ENCODE measurements at regions not wholly inside any gene's neighbourhood (a gene's known extent, or its start where the extent isn't known, plus 50 kb on each side); places are given as distances from the start of the nearest gene placed in this dataset.
"Not testable (repeated sequence)": the region's sequence is repeated elsewhere in the genome, so short reads cannot be mapped to it uniquely, and the experiment has no call there.

DNA sequence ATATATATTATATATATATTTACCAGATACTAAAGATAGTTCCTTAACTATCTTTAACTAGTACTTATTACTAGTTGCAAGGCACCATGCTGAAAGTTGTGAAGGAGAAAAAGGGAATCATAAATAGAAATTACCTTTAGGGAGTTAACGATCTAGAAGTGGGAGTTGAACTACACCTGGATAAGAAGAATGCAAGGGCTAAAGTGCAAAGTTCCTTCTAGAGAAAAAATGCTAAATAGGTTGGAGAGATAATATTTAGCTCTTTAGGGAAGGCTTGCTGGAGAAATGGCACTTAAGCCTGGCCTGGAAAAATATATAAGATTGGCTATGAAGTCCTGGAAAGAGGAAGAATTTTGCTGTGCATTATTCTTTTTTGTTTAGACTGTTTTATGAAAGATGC is 130.6 kb upstream of the IGSF10 start:
- TF ChIP-seq, protein P1, sequence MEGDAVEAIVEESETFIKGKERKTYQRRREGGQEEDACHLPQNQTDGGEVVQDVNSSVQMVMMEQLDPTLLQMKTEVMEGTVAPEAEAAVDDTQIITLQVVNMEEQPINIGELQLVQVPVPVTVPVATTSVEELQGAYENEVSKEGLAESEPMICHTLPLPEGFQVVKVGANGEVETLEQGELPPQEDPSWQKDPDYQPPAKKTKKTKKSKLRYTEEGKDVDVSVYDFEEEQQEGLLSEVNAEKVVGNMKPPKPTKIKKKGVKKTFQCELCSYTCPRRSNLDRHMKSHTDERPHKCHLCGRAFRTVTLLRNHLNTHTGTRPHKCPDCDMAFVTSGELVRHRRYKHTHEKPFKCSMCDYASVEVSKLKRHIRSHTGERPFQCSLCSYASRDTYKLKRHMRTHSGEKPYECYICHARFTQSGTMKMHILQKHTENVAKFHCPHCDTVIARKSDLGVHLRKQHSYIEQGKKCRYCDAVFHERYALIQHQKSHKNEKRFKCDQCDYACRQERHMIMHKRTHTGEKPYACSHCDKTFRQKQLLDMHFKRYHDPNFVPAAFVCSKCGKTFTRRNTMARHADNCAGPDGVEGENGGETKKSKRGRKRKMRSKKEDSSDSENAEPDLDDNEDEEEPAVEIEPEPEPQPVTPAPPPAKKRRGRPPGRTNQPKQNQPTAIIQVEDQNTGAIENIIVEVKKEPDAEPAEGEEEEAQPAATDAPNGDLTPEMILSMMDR (IDR thresholded peaks at IDR 0.05; ENCODE audit: low read depth, low read length): no peak
- CTCF ChIA-PET: no interaction called here

GRCh38 chr3:151589311-151589710 is 128.4 kb upstream of the IGSF10 start:
- TF ChIP-seq, protein P1 (IDR thresholded peaks at IDR 0.05; ENCODE audit: low read depth, low read length): no peak

More for the DNA sequence above, 130.6 kb upstream of the IGSF10 start:
- Histone ChIP-seq H3K9me3 (ENCODE audit: control insufficient read depth, insufficient read depth, low read length) (no peaks in the 10 kb centered on the region), H3K4me3 (ENCODE audit: low read depth, low read length) (no peak overlapping the region), H3K27ac (ENCODE audit: low read depth, low read length) (no peak overlapping the region), H3K27me3 (ENCODE audit: control insufficient read depth, insufficient read depth, low read length) (no peaks in the 10 kb centered on the region)
- DNase-seq (ENCODE audit: low read depth, low spot score): no peak
- POLR2A ChIA-PET: no interaction called here

GRCh38 chr3:151587659-151588058 is 126.8 kb upstream of the IGSF10 start:
- CTCF ChIA-PET; DNase-seq (ENCODE audit: low read depth, low spot score): not testable (repeated sequence)

More at GRCh38 chr3:151589311-151589710, 128.4 kb upstream of the IGSF10 start:
- Histone ChIP-seq H3K27me3 (ENCODE audit: control insufficient read depth, insufficient read depth, low read length) (no peaks in the 10 kb centered on the region), H3K4me3 (ENCODE audit: low read depth, low read length) (no peak overlapping the region), H3K27ac (ENCODE audit: low read depth, low read length) (no peak overlapping the region), H3K9me3 (ENCODE audit: control insufficient read depth, insufficient read depth, low read length) (no peaks in the 10 kb centered on the region)
- CTCF ChIA-PET: interaction anchor here (0.5 kb wide), 1 partner anchor 10 kb away, joined by 13 read pairs; no protein-coding TSS in a partner anchor
- POLR2A ChIA-PET: no interaction called here
- DNase-seq (ENCODE audit: low read depth, low spot score): no peak

DNA sequence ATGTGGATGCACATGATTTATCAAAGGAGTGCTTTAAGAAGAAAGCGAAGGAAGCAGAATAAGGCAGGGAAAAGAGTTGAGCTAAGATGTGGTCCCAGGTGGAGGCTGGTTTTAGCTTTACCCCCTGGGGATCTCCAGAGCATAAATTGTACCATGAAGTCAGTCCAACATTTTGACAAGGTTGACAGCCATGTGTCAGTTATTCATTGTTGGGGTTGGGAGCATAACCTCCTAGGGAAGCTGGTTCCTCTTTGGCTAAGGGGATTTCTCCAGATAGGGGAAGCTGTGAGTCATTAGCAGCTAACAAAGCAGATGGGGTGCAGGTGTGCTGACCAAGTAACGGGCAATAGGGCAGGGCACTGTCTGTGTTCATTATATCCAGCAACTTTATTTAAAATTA is 123.7 kb upstream of the IGSF10 start:
- H3K9me3 ChIP-seq (ENCODE audit: control insufficient read depth, insufficient read depth, low read length): no peaks in the 10 kb centered on the region
- no peak overlapping the region for H3K4me3 ChIP-seq (ENCODE audit: low read depth, low read length)
- ChIA-PET CTCF (no interaction called here), POLR2A (no interaction called here)
- H3K27me3 ChIP-seq (ENCODE audit: control insufficient read depth, insufficient read depth, low read length): no peaks in the 10 kb centered on the region
- TF ChIP-seq, protein P1 (IDR thresholded peaks at IDR 0.05; ENCODE audit: low read depth, low read length): no peak
- no peak for DNase-seq (ENCODE audit: low read depth, low spot score)
- no peak overlapping the region for H3K27ac ChIP-seq (ENCODE audit: low read depth, low read length)

More at GRCh38 chr3:151587659-151588058, 126.8 kb upstream of the IGSF10 start:
- H3K9me3 ChIP-seq (ENCODE audit: control insufficient read depth, insufficient read depth, low read length); H3K4me3 ChIP-seq (ENCODE audit: low read depth, low read length); H3K27me3 ChIP-seq (ENCODE audit: control insufficient read depth, insufficient read depth, low read length); H3K27ac ChIP-seq (ENCODE audit: low read depth, low read length); POLR2A ChIA-PET: not testable (repeated sequence)

- ChIA-PET CTCF (interaction anchor here (0.6 kb wide), 1 partner anchor 112 kb away, joined by 3 read pairs; no protein-coding TSS in a partner anchor), POLR2A (interaction anchor here (0.6 kb wide), 1 partner anchor 100 kb away, joined by 3 read pairs; no protein-coding TSS in a partner anchor)
- H3K4me3 ChIP-seq (ENCODE audit: low read depth, low read length): no peak overlapping the region
- H3K27ac ChIP-seq (ENCODE audit: low read depth, low read length): no peak overlapping the region
- TF ChIP-seq, protein P1 (IDR thresholded peaks at IDR 0.05; ENCODE audit: low read depth, low read length): no peak
- no peak for DNase-seq (ENCODE audit: low read depth, low spot score)
- no peaks in the 10 kb centered on the region for H3K9me3 ChIP-seq (ENCODE audit: control insufficient read depth, insufficient read depth, low read length)
- H3K27me3 ChIP-seq (ENCODE audit: control insufficient read depth, insufficient read depth, low read length): no peaks in the 10 kb centered on the region
Measured at GRCh38 chr3:151581035-151581434, 120.2 kb upstream of the IGSF10 start.

Measured in AG04450 (cell line).